ENCODE measurements at regions not wholly inside any gene's neighbourhood (a gene's known extent, or its start where the extent isn't known, plus 50 kb on each side); places are given as distances from the start of the nearest gene placed in this dataset.

DNA sequence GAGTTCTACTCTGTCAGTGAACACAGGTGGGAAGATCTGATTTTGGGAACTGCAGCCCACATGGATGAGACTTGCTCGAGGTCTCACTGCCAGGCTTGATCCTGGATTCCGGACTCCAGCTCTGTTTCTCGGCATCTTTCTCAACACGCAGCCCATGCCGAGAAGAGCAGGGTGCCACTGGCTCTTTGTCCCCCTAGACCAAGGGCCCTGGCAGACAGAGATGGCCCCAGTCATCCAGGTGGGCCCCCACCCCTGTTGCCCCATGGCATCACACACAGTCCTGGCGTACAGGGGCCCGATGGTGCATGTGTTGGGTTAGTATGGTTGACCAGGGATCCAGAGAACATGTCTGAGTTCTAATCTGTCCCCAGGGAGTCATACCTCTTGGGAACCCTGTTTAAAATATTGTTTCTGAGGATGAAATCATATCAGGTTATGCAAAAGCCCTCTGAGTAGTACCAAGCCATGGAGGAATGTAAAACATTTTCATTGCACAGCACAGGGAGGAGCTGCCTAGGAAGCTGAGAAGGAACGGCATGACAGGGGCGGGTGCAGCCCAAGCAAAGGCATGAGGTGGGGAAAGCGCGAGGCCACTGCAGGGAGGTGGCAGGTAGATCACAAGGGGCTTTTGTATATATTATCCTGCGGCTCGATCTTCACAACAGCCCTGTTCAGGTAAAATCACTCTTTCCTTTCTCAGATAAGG is 320.6 kb downstream of the UACA start:
- no peaks in the 10 kb centered on the region for H4K20me1 ChIP-seq (replicated peaks; ENCODE audit: control insufficient read depth, insufficient read depth, low read length)
- H3K9ac ChIP-seq (ENCODE audit: insufficient read depth in 1 of 2, low read depth in 2 of 2, low read length in 2 of 2), result 0 out of 4 replicates have a peak overlapping the region, but pooled peaks of 1 of the 2 experiments have one; percentile 8
- no peak overlapping the region for H2AFZ ChIP-seq (ENCODE audit: low read depth, low read length)
- H3K79me2 ChIP-seq (ENCODE audit: control insufficient read depth, insufficient read depth, low read length), result no peaks in the 10 kb centered on the region
- no peak for DNase-seq (ENCODE audit: extremely low read depth in 1 of 4, low spot score in 3 of 4)
- no peak for FAIRE-seq
- BruUV-seq (replicated peaks), result no TSS peak
- CTCF ChIA-PET (ENCODE audit: low intra/inter-chr PET ratio), result no interaction called here
- POLR2A ChIA-PET, result interaction anchor here (0.6 to 1.6 kb wide), 3 partner anchors 9 to 1805 kb away, joined by 3 to 9 read pairs (median 3); no protein-coding TSS in a partner anchor
- no peaks in the 10 kb centered on the region for H3K36me3 ChIP-seq (ENCODE audit: control insufficient read depth, insufficient read depth, low read length)
- no peak overlapping the region for H3K4me2 ChIP-seq (ENCODE audit: insufficient read depth, low read length)
- no peak overlapping the region for H3K4me3 ChIP-seq
- no peak for ATAC-seq
- H3K9me3 ChIP-seq (replicated peaks; ENCODE audit: control insufficient read depth, insufficient read depth, low read depth, low read length), result no peaks in the 10 kb centered on the region
- H3K4me1 ChIP-seq (replicated peaks in 1 of 2; ENCODE audit: control insufficient read depth in 2 of 2, insufficient read depth in 2 of 2, low read length in 2 of 2), result peaks cover 42 to 59% of the 10 kb centered on the region in 2 experiments
- in situ Hi-C loops (cut with MboI) (no loop called here), intact Hi-C loops (cut with micrococcal nuclease) (no loop called here)
- H3K9me1 ChIP-seq (ENCODE audit: control insufficient read depth, insufficient read depth, low read length), result no peaks in the 10 kb centered on the region
- no peaks in the 10 kb centered on the region for H3K27me3 ChIP-seq (ENCODE audit: control insufficient read depth in 2 of 2, insufficient read depth in 2 of 2, low read length in 2 of 2)
- TF ChIP-seq, protein P1, sequence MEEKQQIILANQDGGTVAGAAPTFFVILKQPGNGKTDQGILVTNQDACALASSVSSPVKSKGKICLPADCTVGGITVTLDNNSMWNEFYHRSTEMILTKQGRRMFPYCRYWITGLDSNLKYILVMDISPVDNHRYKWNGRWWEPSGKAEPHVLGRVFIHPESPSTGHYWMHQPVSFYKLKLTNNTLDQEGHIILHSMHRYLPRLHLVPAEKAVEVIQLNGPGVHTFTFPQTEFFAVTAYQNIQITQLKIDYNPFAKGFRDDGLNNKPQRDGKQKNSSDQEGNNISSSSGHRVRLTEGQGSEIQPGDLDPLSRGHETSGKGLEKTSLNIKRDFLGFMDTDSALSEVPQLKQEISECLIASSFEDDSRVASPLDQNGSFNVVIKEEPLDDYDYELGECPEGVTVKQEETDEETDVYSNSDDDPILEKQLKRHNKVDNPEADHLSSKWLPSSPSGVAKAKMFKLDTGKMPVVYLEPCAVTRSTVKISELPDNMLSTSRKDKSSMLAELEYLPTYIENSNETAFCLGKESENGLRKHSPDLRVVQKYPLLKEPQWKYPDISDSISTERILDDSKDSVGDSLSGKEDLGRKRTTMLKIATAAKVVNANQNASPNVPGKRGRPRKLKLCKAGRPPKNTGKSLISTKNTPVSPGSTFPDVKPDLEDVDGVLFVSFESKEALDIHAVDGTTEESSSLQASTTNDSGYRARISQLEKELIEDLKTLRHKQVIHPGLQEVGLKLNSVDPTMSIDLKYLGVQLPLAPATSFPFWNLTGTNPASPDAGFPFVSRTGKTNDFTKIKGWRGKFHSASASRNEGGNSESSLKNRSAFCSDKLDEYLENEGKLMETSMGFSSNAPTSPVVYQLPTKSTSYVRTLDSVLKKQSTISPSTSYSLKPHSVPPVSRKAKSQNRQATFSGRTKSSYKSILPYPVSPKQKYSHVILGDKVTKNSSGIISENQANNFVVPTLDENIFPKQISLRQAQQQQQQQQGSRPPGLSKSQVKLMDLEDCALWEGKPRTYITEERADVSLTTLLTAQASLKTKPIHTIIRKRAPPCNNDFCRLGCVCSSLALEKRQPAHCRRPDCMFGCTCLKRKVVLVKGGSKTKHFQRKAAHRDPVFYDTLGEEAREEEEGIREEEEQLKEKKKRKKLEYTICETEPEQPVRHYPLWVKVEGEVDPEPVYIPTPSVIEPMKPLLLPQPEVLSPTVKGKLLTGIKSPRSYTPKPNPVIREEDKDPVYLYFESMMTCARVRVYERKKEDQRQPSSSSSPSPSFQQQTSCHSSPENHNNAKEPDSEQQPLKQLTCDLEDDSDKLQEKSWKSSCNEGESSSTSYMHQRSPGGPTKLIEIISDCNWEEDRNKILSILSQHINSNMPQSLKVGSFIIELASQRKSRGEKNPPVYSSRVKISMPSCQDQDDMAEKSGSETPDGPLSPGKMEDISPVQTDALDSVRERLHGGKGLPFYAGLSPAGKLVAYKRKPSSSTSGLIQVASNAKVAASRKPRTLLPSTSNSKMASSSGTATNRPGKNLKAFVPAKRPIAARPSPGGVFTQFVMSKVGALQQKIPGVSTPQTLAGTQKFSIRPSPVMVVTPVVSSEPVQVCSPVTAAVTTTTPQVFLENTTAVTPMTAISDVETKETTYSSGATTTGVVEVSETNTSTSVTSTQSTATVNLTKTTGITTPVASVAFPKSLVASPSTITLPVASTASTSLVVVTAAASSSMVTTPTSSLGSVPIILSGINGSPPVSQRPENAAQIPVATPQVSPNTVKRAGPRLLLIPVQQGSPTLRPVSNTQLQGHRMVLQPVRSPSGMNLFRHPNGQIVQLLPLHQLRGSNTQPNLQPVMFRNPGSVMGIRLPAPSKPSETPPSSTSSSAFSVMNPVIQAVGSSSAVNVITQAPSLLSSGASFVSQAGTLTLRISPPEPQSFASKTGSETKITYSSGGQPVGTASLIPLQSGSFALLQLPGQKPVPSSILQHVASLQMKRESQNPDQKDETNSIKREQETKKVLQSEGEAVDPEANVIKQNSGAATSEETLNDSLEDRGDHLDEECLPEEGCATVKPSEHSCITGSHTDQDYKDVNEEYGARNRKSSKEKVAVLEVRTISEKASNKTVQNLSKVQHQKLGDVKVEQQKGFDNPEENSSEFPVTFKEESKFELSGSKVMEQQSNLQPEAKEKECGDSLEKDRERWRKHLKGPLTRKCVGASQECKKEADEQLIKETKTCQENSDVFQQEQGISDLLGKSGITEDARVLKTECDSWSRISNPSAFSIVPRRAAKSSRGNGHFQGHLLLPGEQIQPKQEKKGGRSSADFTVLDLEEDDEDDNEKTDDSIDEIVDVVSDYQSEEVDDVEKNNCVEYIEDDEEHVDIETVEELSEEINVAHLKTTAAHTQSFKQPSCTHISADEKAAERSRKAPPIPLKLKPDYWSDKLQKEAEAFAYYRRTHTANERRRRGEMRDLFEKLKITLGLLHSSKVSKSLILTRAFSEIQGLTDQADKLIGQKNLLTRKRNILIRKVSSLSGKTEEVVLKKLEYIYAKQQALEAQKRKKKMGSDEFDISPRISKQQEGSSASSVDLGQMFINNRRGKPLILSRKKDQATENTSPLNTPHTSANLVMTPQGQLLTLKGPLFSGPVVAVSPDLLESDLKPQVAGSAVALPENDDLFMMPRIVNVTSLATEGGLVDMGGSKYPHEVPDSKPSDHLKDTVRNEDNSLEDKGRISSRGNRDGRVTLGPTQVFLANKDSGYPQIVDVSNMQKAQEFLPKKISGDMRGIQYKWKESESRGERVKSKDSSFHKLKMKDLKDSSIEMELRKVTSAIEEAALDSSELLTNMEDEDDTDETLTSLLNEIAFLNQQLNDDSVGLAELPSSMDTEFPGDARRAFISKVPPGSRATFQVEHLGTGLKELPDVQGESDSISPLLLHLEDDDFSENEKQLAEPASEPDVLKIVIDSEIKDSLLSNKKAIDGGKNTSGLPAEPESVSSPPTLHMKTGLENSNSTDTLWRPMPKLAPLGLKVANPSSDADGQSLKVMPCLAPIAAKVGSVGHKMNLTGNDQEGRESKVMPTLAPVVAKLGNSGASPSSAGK (IDR thresholded peaks at IDR 0.05), result peak; percentile 40; the same call in 1 of the 2 replicates
- TF ChIP-seq L3MBTL2 (IDR thresholded peaks at IDR 0.05), result peak; percentile 52; the same call in 1 of the 2 replicates
- no peak for TF ChIP-seq HNRNPLL (IDR thresholded peaks at IDR 0.05; ENCODE audit: low read depth, low read length, poor library complexity, severe bottlenecking)
- no peak for TF ChIP-seq ZNF232 (CRISPR knock-in tag; IDR thresholded peaks at IDR 0.05)
- peak in 1 of 2 experiments; percentile 26 for TF ChIP-seq E2F6 (IDR thresholded peaks at IDR 0.05; ENCODE audit: borderline replicate concordance in 1 of 2, extremely low read depth in 1 of 2, insufficient read depth in 1 of 2, insufficient read length in 1 of 2, low read depth in 1 of 2, low read length in 1 of 2, poor library complexity in 1 of 2, severe bottlenecking in 1 of 2)
- 67% methylated on average over 13 of the region's 13 CpGs for WGBS (ENCODE audit: insufficient coverage, low coverage, missing lambda C conversion rate)
- H3K27ac ChIP-seq (ENCODE audit: extremely low read depth, low read depth, low read length), result no peak overlapping the region
